SK-N-SH (cell line): ENCODE measurements at regions not wholly inside any gene's neighbourhood (a gene's known extent, or its start where the extent isn't known, plus 50 kb on each side); places are given as distances from the start of the nearest gene placed in this dataset.

ENCODE experiments used
- CTCF ChIA-PET: fragments of 300-600, 350-600 bp; formaldehyde crosslinking; extraction: SDS; loops from one replicate; lab custom pipeline; 2021; lab: Yijun Ruan, JAX
- POLR2A ChIA-PET: fragments of 350-600 bp; sonication (Branson Sonifier 250); formaldehyde crosslinking; extraction: SDS; loops from one replicate; lab custom pipeline; 2020; ENCODE audit warnings: antibody characterized with exemption, inconsistent platforms; lab: Yijun Ruan, JAX
- DNase-seq: peaks from one replicate; pipeline ENCODE4 v3.0.0; 2012
- H2AFZ ChIP-seq: fragments of 200-600 bp; sonication (generic); 2 replicates; pipeline ENCODE4 v1.8.1; 2016; ENCODE audit warnings: antibody characterized with exemption, mild to moderate bottlenecking, low read depth
- H3F3A ChIP-seq: fragments of 200-600 bp; sonication (generic); replicated peaks from 2 replicates; pipeline ENCODE3; 2016; ENCODE audit warnings: antibody characterized with exemption, mild to moderate bottlenecking; ENCODE audit not compliant: insufficient read depth
- H3K27ac ChIP-seq, 2 experiments: fragments of 200-500 bp in 1 of 2; fragments of 200-600 bp in 1 of 2; sonication (Bioruptor generic) in 1 of 2; sonication (generic), shearing (Covaris generic) in 1 of 2; 2 replicates each; pipeline versions ENCODE4 v1.5.1 to v1.6.1; 2014 to 2016; ENCODE audit warnings: low read depth in 2 of 2, inconsistent platforms in 1 of 2, low read length in 1 of 2, mild to moderate bottlenecking in 1 of 2, mixed read lengths in 1 of 2
- H3K27me3 ChIP-seq: fragments of 200-600 bp; sonication (generic), shearing (Covaris generic); 2 replicates; pipeline ENCODE4 v1.6.1; 2016; ENCODE audit warnings: mixed run types; ENCODE audit not compliant: insufficient read depth
- H3K36me3 ChIP-seq, 2 experiments: fragments of 200-500 bp in 1 of 2; fragments of 200-600 bp in 1 of 2; sonication (Bioruptor generic) in 1 of 2; sonication (generic) in 1 of 2; replicated peaks in 1 of 2; 2 replicates each; pipeline versions ENCODE3 to v1.5.1; 2014 to 2016; ENCODE audit warnings: low read length in 1 of 2, mild to moderate bottlenecking in 1 of 2; ENCODE audit not compliant: insufficient read depth in 2 of 2, control insufficient read depth in 1 of 2
- H3K4me1 ChIP-seq, 2 experiments: fragments of 200-500 bp in 1 of 2; fragments of 200-600 bp in 1 of 2; sonication (Bioruptor generic) in 1 of 2; sonication (generic), shearing (Covaris generic) in 1 of 2; 2 replicates each; pipeline versions ENCODE4 v1.5.1 to v1.6.1; 2014 to 2016; ENCODE audit warnings: low read depth in 1 of 2, low read length in 1 of 2, mixed run types in 1 of 2; ENCODE audit not compliant: insufficient read depth in 2 of 2, control insufficient read depth in 1 of 2
- H3K4me2 ChIP-seq: fragments of 200-600 bp; sonication (generic), shearing (Covaris generic); 2 replicates; pipeline ENCODE4 v1.6.1; 2017; ENCODE audit warnings: mixed run types
- H3K4me3 ChIP-seq, 2 experiments: fragments of 200-500 bp in 1 of 2; fragments of 200-600 bp in 1 of 2; sonication (Bioruptor generic) in 1 of 2; sonication (generic), shearing (Covaris generic) in 1 of 2; 2 replicates each; pipeline versions ENCODE4 v1.5.1 to v1.8.1; 2014 to 2016; ENCODE audit warnings: low read depth in 2 of 2, inconsistent platforms in 1 of 2, low read length in 1 of 2, mild to moderate bottlenecking in 1 of 2, mixed read lengths in 1 of 2, moderate library complexity in 1 of 2
- H3K79me2 ChIP-seq: fragments of 200-600 bp; sonication (generic); 2 replicates; pipeline ENCODE4 v1.8.1; 2017; ENCODE audit warnings: mild to moderate bottlenecking; ENCODE audit not compliant: insufficient read depth
- H3K9ac ChIP-seq: fragments of 200-600 bp; sonication (generic); 2 replicates; pipeline ENCODE4 v1.6.1; 2017; ENCODE audit warnings: mixed run types
- H3K9me2 ChIP-seq: fragments of 200-600 bp; sonication (generic); 2 replicates; pipeline ENCODE4 v1.6.1; 2017; ENCODE audit warnings: mixed run types
- H3K9me3 ChIP-seq: fragments of 200-600 bp; sonication (generic); 2 replicates; pipeline ENCODE4 v1.6.1; 2017; ENCODE audit warnings: mixed run types, mild to moderate bottlenecking, moderate library complexity
- H4K20me1 ChIP-seq: fragments of 200-600 bp; sonication (generic); 2 replicates; pipeline ENCODE4 v1.6.1; 2017; ENCODE audit warnings: mild to moderate bottlenecking, mixed run types; ENCODE audit not compliant: insufficient read depth
- CHD2 ChIP-seq: fragments of 150-350 bp; IDR thresholded peaks from 2 replicates; pipeline ENCODE4 v1.6.1; 2018; ENCODE audit warnings: low read length; ENCODE audit not compliant: partially characterized antibody
- EP300 ChIP-seq, 2 experiments: IDR thresholded peaks; 2 replicates each; pipeline versions ENCODE4 v1.4.0 to v1.6.1; 2012; ENCODE audit warnings: borderline replicate concordance in 1 of 2, low read depth in 1 of 2, low read length in 1 of 2
- EZH2phosphoT487 ChIP-seq: fragments of 200-600 bp; sonication (generic); IDR thresholded peaks from 2 replicates; pipeline ENCODE4 v1.6.1; 2017; ENCODE audit warnings: low read depth, mixed run types, mild to moderate bottlenecking, antibody characterized with exemption, moderate library complexity, borderline replicate concordance
- FOSL2 ChIP-seq: IDR thresholded peaks from 2 replicates; pipeline ENCODE4 v1.4.0; 2012; ENCODE audit warnings: low read depth, mild to moderate bottlenecking, moderate library complexity, borderline replicate concordance
- FOXM1 ChIP-seq: IDR thresholded peaks from 2 replicates; pipeline ENCODE4 v1.4.0; 2012; ENCODE audit warnings: low read depth, mild to moderate bottlenecking
- GATA2 ChIP-seq: sonication (generic); formaldehyde crosslinking; IDR thresholded peaks from 2 replicates; pipeline ENCODE4 v1.5.0; 2020; ENCODE audit warnings: mild to moderate bottlenecking, missing genetic modification reagents
- NFIC ChIP-seq: IDR thresholded peaks from 2 replicates; pipeline ENCODE4 v1.4.0; 2012; ENCODE audit warnings: borderline replicate concordance
- POLR2AphosphoS5 ChIP-seq: IDR thresholded peaks from 2 replicates; pipeline ENCODE4 v1.6.1; 2012; ENCODE audit warnings: low read depth, low read length
- RAD21 ChIP-seq: IDR thresholded peaks from 2 replicates; pipeline ENCODE4 v1.6.1; 2012; ENCODE audit warnings: mild to moderate bottlenecking, low read length
- RFX5 ChIP-seq: IDR thresholded peaks from 2 replicates; pipeline ENCODE4 v1.6.1; 2012; ENCODE audit warnings: mild to moderate bottlenecking, improper control_type of control experiment, low read length
- RXRA ChIP-seq: IDR thresholded peaks from 2 replicates; pipeline ENCODE4 v1.4.0; 2012; ENCODE audit warnings: low read depth, mild to moderate bottlenecking, borderline replicate concordance
- TAF1 ChIP-seq: IDR thresholded peaks from 2 replicates; pipeline ENCODE4 v1.6.1; 2012; ENCODE audit warnings: low read depth, mild to moderate bottlenecking, low read length, moderate library complexity, borderline replicate concordance
- USF1 ChIP-seq: IDR thresholded peaks from 2 replicates; pipeline ENCODE4 v1.4.0; 2012; ENCODE audit warnings: low read depth, borderline replicate concordance
- WGBS: methylation state at CpG from one replicate; pipeline ENCODE4 v1.1.6; 2017; ENCODE audit warnings: low lambda C conversion rate; 5-methylcytosine and 5-hydroxymethylcytosine counted together
- TF ChIP-seq, protein P1 (sequence below): fragments of 150-350 bp; IDR thresholded peaks from 2 replicates; pipeline ENCODE4 v1.6.1; 2016; ENCODE audit warnings: mild to moderate bottlenecking, low read depth, low read length

GRCh38 chr22:19654338-19654987, 59.8 kb upstream of the SEPTIN5 start:
- ChIA-PET POLR2A (no interaction called here), CTCF (interaction anchor here (0.7 to 1.5 kb wide), 2 partner anchors 23 to 64 kb away, joined by 5 read pairs; no protein-coding TSS in a partner anchor)
- Histone ChIP-seq H3K36me3 (no peaks in the 10 kb centered on the region), H3K4me3 (no peak overlapping the region), H3K27me3 (no peaks in the 10 kb centered on the region), H4K20me1 (no peaks in the 10 kb centered on the region), H3K4me1 (no peaks in the 10 kb centered on the region), H3K9me2 (no peaks in the 10 kb centered on the region), H3K9me3 (0 out of 2 replicates have a peak, but pooled peaks cover under 1% of the 10 kb centered on the region), H3K79me2 (no peaks in the 10 kb centered on the region), H3K27ac (no peak overlapping the region), H3K4me2 (no peak overlapping the region), H2AFZ (no peak overlapping the region), H3F3A (no peaks in the 10 kb centered on the region), H3K9ac (no peak overlapping the region)
- TF ChIP-seq FOSL2: no peak
- TF ChIP-seq POLR2AphosphoS5: no peak
- no peak for DNase-seq
- WGBS: 35% methylated on average over 4 of the region's 4 CpGs

- no peak overlapping the region for H3K4me2 ChIP-seq
- H3K79me2 ChIP-seq: no peaks in the 10 kb centered on the region
- no peaks in the 10 kb centered on the region for H3K9me2 ChIP-seq
- H3K27me3 ChIP-seq: no peaks in the 10 kb centered on the region
- H3K27ac ChIP-seq: no peak overlapping the region
- CTCF ChIA-PET: interaction anchor here (1.5 kb wide), 1 partner anchor 63 kb away, joined by 5 read pairs; no protein-coding TSS in a partner anchor
- H4K20me1 ChIP-seq: no peaks in the 10 kb centered on the region
- DNase-seq: no peak
- H3K4me1 ChIP-seq: no peaks in the 10 kb centered on the region
- no peaks in the 10 kb centered on the region for H3F3A ChIP-seq
- H3K36me3 ChIP-seq: no peaks in the 10 kb centered on the region
- H3K4me3 ChIP-seq: no peak overlapping the region
- H3K9me3 ChIP-seq: no peaks in the 10 kb centered on the region
- POLR2A ChIA-PET: no interaction called here
- TF ChIP-seq NFIC: no peak
- no peak for TF ChIP-seq EZH2phosphoT487
- TF ChIP-seq EP300 (IDR thresholded peaks at IDR 0.05; ENCODE audit: borderline replicate concordance in 1 of 2, low read depth in 1 of 2, low read length in 1 of 2): no peak
- no peak for TF ChIP-seq RFX5
- no peak for TF ChIP-seq CHD2
- TF ChIP-seq RAD21: no peak
- no peak for TF ChIP-seq FOXM1
- no peak for TF ChIP-seq USF1
- TF ChIP-seq TAF1: no peak
- TF ChIP-seq POLR2AphosphoS5: no peak
- no peak for TF ChIP-seq GATA2 (CRISPR knock-in tag)
- TF ChIP-seq RXRA: no peak
- TF ChIP-seq, protein P1, sequence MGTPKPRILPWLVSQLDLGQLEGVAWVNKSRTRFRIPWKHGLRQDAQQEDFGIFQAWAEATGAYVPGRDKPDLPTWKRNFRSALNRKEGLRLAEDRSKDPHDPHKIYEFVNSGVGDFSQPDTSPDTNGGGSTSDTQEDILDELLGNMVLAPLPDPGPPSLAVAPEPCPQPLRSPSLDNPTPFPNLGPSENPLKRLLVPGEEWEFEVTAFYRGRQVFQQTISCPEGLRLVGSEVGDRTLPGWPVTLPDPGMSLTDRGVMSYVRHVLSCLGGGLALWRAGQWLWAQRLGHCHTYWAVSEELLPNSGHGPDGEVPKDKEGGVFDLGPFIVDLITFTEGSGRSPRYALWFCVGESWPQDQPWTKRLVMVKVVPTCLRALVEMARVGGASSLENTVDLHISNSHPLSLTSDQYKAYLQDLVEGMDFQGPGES: no peak
- no peak overlapping the region for H2AFZ ChIP-seq
- H3K9ac ChIP-seq: no peak overlapping the region
- WGBS: 68% methylated on average over 5 of the region's 5 CpGs
Measured at GRCh38 chr22:19655399-19655798, 58.9 kb upstream of the SEPTIN5 start.
